Smooth muscle cell (in vitro differentiated cells): ENCODE measurements at regions not wholly inside any gene's neighbourhood (a gene's known extent, or its start where the extent isn't known, plus 50 kb on each side); places are given as distances from the start of the nearest gene placed in this dataset.

Experiments
- DNase-seq: peaks from one replicate; lab custom pipeline; 2025; ENCODE audit not compliant: unreplicated experiment; lab: John Stamatoyannopoulos, UW
- H2AFZ ChIP-seq: fragments of 200-600 bp; sonication (generic); 2 replicates; pipeline ENCODE4 v1.6.0; 2016; ENCODE audit warnings: antibody characterized with exemption, low read depth, mild to moderate bottlenecking
- H3F3A ChIP-seq: fragments of 200-600 bp; sonication (generic); 2 replicates; pipeline ENCODE4 v1.6.0; 2017; ENCODE audit warnings: antibody characterized with exemption, low read depth
- H3K27ac ChIP-seq: fragments of 200-600 bp; sonication (generic); 2 replicates; pipeline ENCODE4 v1.5.1; 2016; ENCODE audit warnings: low read depth, mild to moderate bottlenecking
- H3K27me3 ChIP-seq: fragments of 200-600 bp; sonication (generic); 2 replicates; pipeline ENCODE4 v1.6.1; 2016; ENCODE audit warnings: low read depth, mild to moderate bottlenecking
- H3K36me3 ChIP-seq: fragments of 200-600 bp; sonication (generic); 2 replicates; pipeline ENCODE4 v1.5.1; 2016; ENCODE audit warnings: low read depth
- H3K4me1 ChIP-seq: fragments of 200-600 bp; sonication (generic); 2 replicates; pipeline ENCODE4 v1.5.1; 2016; ENCODE audit warnings: low read depth
- H3K4me2 ChIP-seq: fragments of 200-600 bp; sonication (generic); 2 replicates; pipeline ENCODE4 v1.6.0; 2016; ENCODE audit warnings: mild to moderate bottlenecking
- H3K4me3 ChIP-seq: fragments of 200-600 bp; sonication (generic); 2 replicates; pipeline ENCODE4 v1.5.1; 2016; ENCODE audit warnings: mild to moderate bottlenecking
- H3K79me2 ChIP-seq: fragments of 200-600 bp; sonication (generic); 2 replicates; pipeline ENCODE4 v1.6.0; 2016; ENCODE audit warnings: low read depth, mild to moderate bottlenecking
- H3K9ac ChIP-seq: fragments of 200-600 bp; sonication (generic); 2 replicates; pipeline ENCODE4 v1.6.0; 2016; ENCODE audit warnings: low read depth
- H3K9me3 ChIP-seq: fragments of 200-600 bp; sonication (generic); replicated peaks from 2 replicates; pipeline ENCODE4 v1.5.1; 2016; ENCODE audit warnings: low read depth
- H4K20me1 ChIP-seq: fragments of 200-600 bp; sonication (generic); 2 replicates; pipeline ENCODE4 v1.6.0; 2016; ENCODE audit warnings: low read depth
- CTCF ChIP-seq: fragments of 200-600 bp; sonication (generic); IDR thresholded peaks from 2 replicates; pipeline ENCODE4 v1.5.1; 2017; ENCODE audit warnings: borderline replicate concordance, mild to moderate bottlenecking, antibody characterized with exemption; ENCODE audit not compliant: insufficient read depth, poor library complexity, severe bottlenecking
- WGBS: methylation state at CpG from one replicate; pipeline ENCODE4 v1.1.7; 2016; ENCODE audit warnings: low lambda C conversion rate; 5-methylcytosine and 5-hydroxymethylcytosine counted together

GRCh38 chr6:122283884-122284283 is 115.6 kb upstream of the HSF2 start:
- Histone ChIP-seq H3K36me3 (no peaks in the 10 kb centered on the region), H3K4me2 (no peak overlapping the region), H3K27me3 (no peaks in the 10 kb centered on the region), H3K9me3 (no peaks in the 10 kb centered on the region), H3F3A (no peaks in the 10 kb centered on the region), H3K4me3 (no peak overlapping the region), H2AFZ (no peak overlapping the region), H3K79me2 (no peaks in the 10 kb centered on the region), H3K4me1 (no peaks in the 10 kb centered on the region), H3K9ac (no peak overlapping the region), H4K20me1 (no peaks in the 10 kb centered on the region), H3K27ac (no peak overlapping the region)
- 88% methylated on average over 4 of the region's 4 CpGs for WGBS
- no peak for DNase-seq
- TF ChIP-seq CTCF = no peak

DNA sequence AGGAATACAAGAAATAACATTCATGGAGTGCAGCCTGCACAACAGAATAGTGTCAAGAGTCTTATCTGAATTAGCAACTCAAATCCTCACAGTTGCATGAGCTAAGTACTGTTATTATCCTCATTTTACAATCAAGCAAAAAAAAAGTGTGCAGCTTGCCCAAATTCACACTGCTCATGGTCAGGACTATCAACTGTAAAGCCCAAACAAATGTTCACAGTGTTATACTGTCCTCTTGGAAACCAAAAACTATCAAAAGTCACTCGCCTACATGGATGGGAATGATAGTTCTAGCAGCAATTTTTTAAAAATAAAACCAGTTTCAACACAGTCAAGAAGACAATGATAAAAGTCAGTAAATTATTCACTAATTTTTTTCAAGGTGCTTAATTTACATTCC is 114.6 kb upstream of the HSF2 start:
- Histone ChIP-seq H3K27me3 (no peaks in the 10 kb centered on the region), H2AFZ (no peak overlapping the region), H3F3A (no peaks in the 10 kb centered on the region), H3K9ac (no peak overlapping the region), H3K27ac (no peak overlapping the region), H4K20me1 (no peaks in the 10 kb centered on the region), H3K4me1 (no peaks in the 10 kb centered on the region), H3K9me3 (no peaks in the 10 kb centered on the region), H3K4me3 (no peak overlapping the region), H3K79me2 (no peaks in the 10 kb centered on the region), H3K36me3 (no peaks in the 10 kb centered on the region), H3K4me2 (no peak overlapping the region)
- no peak for DNase-seq
- 90% methylated on average over 1 of the region's 1 CpG for WGBS
- no peak for TF ChIP-seq CTCF

GRCh38 chr6:122285292-122285913 is 114.0 kb upstream of the HSF2 start:
- no peaks in the 10 kb centered on the region for H4K20me1 ChIP-seq

More at GRCh38 chr6:122285292-122285913, 114.0 kb upstream of the HSF2 start:
- H3F3A ChIP-seq = no peaks in the 10 kb centered on the region
- WGBS = 84% methylated on average over 4 of the region's 4 CpGs
- no peak overlapping the region for H3K9ac ChIP-seq
- H3K79me2 ChIP-seq = no peaks in the 10 kb centered on the region
- TF ChIP-seq CTCF = no peak
- no peaks in the 10 kb centered on the region for H3K9me3 ChIP-seq
- H3K4me1 ChIP-seq = no peaks in the 10 kb centered on the region
- no peak overlapping the region for H3K4me2 ChIP-seq
- H3K27me3 ChIP-seq = no peaks in the 10 kb centered on the region
- DNase-seq = no peak
- peak overlapping the region; percentile 75 for H2AFZ ChIP-seq
- no peak overlapping the region for H3K27ac ChIP-seq
- H3K36me3 ChIP-seq = no peaks in the 10 kb centered on the region
- no peak overlapping the region for H3K4me3 ChIP-seq
